CD14-positive monocyte (primary cell): ENCODE measurements at regions not wholly inside any gene's neighbourhood (a gene's known extent, or its start where the extent isn't known, plus 50 kb on each side); places are given as distances from the start of the nearest gene placed in this dataset.

Experiments used
- DNase-seq, 3 donors: peaks; one replicate each; pipeline ENCODE4 v3.0.0-alpha.2; 2011 to 2022
- H2AFZ ChIP-seq: 2 replicates; pipeline ENCODE4 v1.6.0; 2012; ENCODE audit warnings: mild to moderate bottlenecking, low read depth, low read length, inconsistent platforms; ENCODE audit not compliant: insufficient read depth, poor library complexity, severe bottlenecking
- H3K27ac ChIP-seq, 2 donors: 1 replicate in 1 of 2; 2 replicates in 1 of 2; pipeline ENCODE4 v1.5.1; 2012 to 2013; ENCODE audit warnings: low read length in 2 of 2, control low read depth in 1 of 2, inconsistent platforms in 1 of 2, low read depth in 1 of 2, mild to moderate bottlenecking in 1 of 2
- H3K27me3 ChIP-seq, 2 donors: one replicate each; pipeline versions ENCODE4 v1.6.0 to v1.6.1; 2011 to 2013; ENCODE audit warnings: low read length in 2 of 2; ENCODE audit not compliant: control insufficient read depth in 2 of 2, insufficient read depth in 2 of 2
- H3K36me3 ChIP-seq, 2 donors: replicated peaks in 1 of 2; 1 replicate in 1 of 2; 2 replicates in 1 of 2; pipeline versions ENCODE4 v1.5.1 to v1.6.1; 2012 to 2013; ENCODE audit warnings: low read length in 2 of 2, control low read depth in 1 of 2, inconsistent platforms in 1 of 2, mild to moderate bottlenecking in 1 of 2; ENCODE audit not compliant: insufficient read depth in 2 of 2, control insufficient read depth in 1 of 2
- H3K4me1 ChIP-seq, 2 donors: 1 replicate in 1 of 2; 2 replicates in 1 of 2; pipeline versions ENCODE4 v1.5.1 to v1.6.1; 2012 to 2013; ENCODE audit warnings: low read length in 2 of 2, control low read depth in 1 of 2, inconsistent platforms in 1 of 2, mild to moderate bottlenecking in 1 of 2, moderate library complexity in 1 of 2; ENCODE audit not compliant: insufficient read depth in 2 of 2, control insufficient read depth in 1 of 2
- H3K4me2 ChIP-seq: replicated peaks from 2 replicates; pipeline ENCODE3; 2012; ENCODE audit warnings: low read length, moderate library complexity, mild to moderate bottlenecking; ENCODE audit not compliant: poor library complexity, severe bottlenecking; ENCODE audit errors: extremely low read depth
- H3K4me3 ChIP-seq, 3 experiments: fragments of 200-600 bp in 1 of 3; sonication (generic) in 1 of 3; replicated peaks in 1 of 3; 1 replicate in 2 of 3; 2 replicates in 1 of 3; pipeline ENCODE4 v1.5.1; 2011 to 2013; ENCODE audit warnings: low read length in 3 of 3, mild to moderate bottlenecking in 3 of 3, control low read depth in 2 of 3, low read depth in 2 of 3, inconsistent platforms in 1 of 3, moderate library complexity in 1 of 3
- H3K79me2 ChIP-seq: 2 replicates; pipeline ENCODE4 v1.6.0; 2012; ENCODE audit warnings: mild to moderate bottlenecking, control low read depth, inconsistent platforms, low read length, moderate library complexity; ENCODE audit not compliant: insufficient read depth
- H3K9ac ChIP-seq: 2 replicates; pipeline ENCODE4 v1.6.0; 2017; ENCODE audit warnings: low read length, mild to moderate bottlenecking; ENCODE audit not compliant: insufficient read depth, poor library complexity, severe bottlenecking
- H3K9me3 ChIP-seq, 2 donors: replicated peaks in 1 of 2; 1 replicate in 1 of 2; 2 replicates in 1 of 2; pipeline versions ENCODE4 v1.5.1 to v1.6.1; 2012 to 2013; ENCODE audit warnings: low read length in 2 of 2, control low read depth in 1 of 2; ENCODE audit not compliant: control insufficient read depth in 1 of 2, insufficient read depth in 1 of 2
- H4K20me1 ChIP-seq: 2 replicates; pipeline ENCODE4 v1.6.0; 2012; ENCODE audit warnings: mild to moderate bottlenecking, low read length, control low read depth, moderate library complexity; ENCODE audit not compliant: insufficient read depth
- H3K27ac Mint-ChIP-seq, 7 donors: one replicate each; pipeline ENCODE4 v1.8.0; 2020; ENCODE audit warnings: mild to moderate bottlenecking in 7 of 7, mixed read lengths in 7 of 7, moderate library complexity in 6 of 7, inconsistent platforms in 2 of 7
- H3K27me3 Mint-ChIP-seq, 3 donors: one replicate each; pipeline ENCODE4 v1.8.0; 2021 to 2022; ENCODE audit warnings: low read depth in 3 of 3, mild to moderate bottlenecking in 3 of 3, mixed read lengths in 3 of 3, moderate library complexity in 3 of 3, inconsistent platforms in 1 of 3
- H3K36me3 Mint-ChIP-seq, 2 donors: one replicate each; pipeline ENCODE4 v1.8.0; 2020; ENCODE audit warnings: mixed read lengths in 2 of 2, inconsistent platforms in 1 of 2, mild to moderate bottlenecking in 1 of 2
- H3K4me1 Mint-ChIP-seq: one replicate; pipeline ENCODE4 v1.8.0; 2020; ENCODE audit warnings: mild to moderate bottlenecking, mixed read lengths
- H3K4me3 Mint-ChIP-seq, 2 donors: one replicate each; pipeline ENCODE4 v1.8.0; 2020; ENCODE audit warnings: mild to moderate bottlenecking in 2 of 2, mixed read lengths in 2 of 2, moderate library complexity in 1 of 2
- H3K9me3 Mint-ChIP-seq, 7 donors: one replicate each; pipeline ENCODE4 v1.8.0; 2020 to 2022; ENCODE audit warnings: mixed read lengths in 7 of 7, mild to moderate bottlenecking in 6 of 7, moderate library complexity in 6 of 7, inconsistent platforms in 2 of 7
- CTCF ChIP-seq: fragments of 200-600 bp; IDR thresholded peaks from one replicate; pipeline ENCODE4 v1.8.0; 2022; ENCODE audit warnings: antibody characterized with exemption, mild to moderate bottlenecking
- whole genome bisulfite sequencing: methylation state at CpG from one replicate; pipeline ENCODE4 v1.1.5; 2013; ENCODE audit warnings: missing lambda C conversion rate; ENCODE audit not compliant: insufficient coverage; 5-methylcytosine and 5-hydroxymethylcytosine counted together
- intact Hi-C, 2 donors: fragments of 100-400 bp; cut with micrococcal nuclease; formaldehyde crosslinking; loops; one replicate each; pipeline versions ENCODE4 v1.15.0 to v1.15.1; 2023

GRCh38 chrY:14256817-14257168 is 200.8 kb downstream of the VCY1B start:
- peaks cover 0 to 4% (median 0%) of the 10 kb centered on the region in 7 donors for H3K9me3 Mint-ChIP-seq
- H3K4me3 Mint-ChIP-seq = peak overlapping the region in 1 of 2 donors; percentile 62
- Histone ChIP-seq H3K9me3 (no peaks in the 10 kb centered on the region), H3K4me3 (no peak overlapping the region), H4K20me1 (no peaks in the 10 kb centered on the region), H3K36me3 (no peaks in the 10 kb centered on the region), H3K9ac (no peak overlapping the region), H3K27me3 (no peaks in the 10 kb centered on the region), H3K4me2 (no peak overlapping the region), H2AFZ (no peak overlapping the region), H3K79me2 (no peaks in the 10 kb centered on the region), H3K4me1 (peaks cover 0 to 2% of the 10 kb centered on the region in 2 donors), H3K27ac (no peak overlapping the region)
- DNase-seq = no peak
- peaks cover 3% of the 10 kb centered on the region for H3K4me1 Mint-ChIP-seq
- no peak overlapping the region for H3K27ac Mint-ChIP-seq
- WGBS = no CpG with 5 or more reads among the region's 1 CpG
- intact Hi-C loops = no loop called here
- peaks cover 0 to 10% (median 0%) of the 10 kb centered on the region in 3 donors for H3K27me3 Mint-ChIP-seq
- no peak for TF ChIP-seq CTCF
- no peaks in the 10 kb centered on the region for H3K36me3 Mint-ChIP-seq

GRCh38 chrY:14277029-14277428 is 221.0 kb downstream of the VCY1B start:
- no peak overlapping the region for H3K27ac Mint-ChIP-seq
- no peaks in the 10 kb centered on the region for H3K79me2 ChIP-seq
- peaks cover 0 to 8% (median 0%) of the 10 kb centered on the region in 7 donors for H3K9me3 Mint-ChIP-seq
- H3K27me3 Mint-ChIP-seq = peaks cover 0 to 2% (median 0%) of the 10 kb centered on the region in 3 donors
- peaks cover 0 to under 1% of the 10 kb centered on the region in 2 donors for H3K9me3 ChIP-seq
- H3K36me3 Mint-ChIP-seq = no peaks in the 10 kb centered on the region
- no peaks in the 10 kb centered on the region for H4K20me1 ChIP-seq
- no peak for DNase-seq
- H3K4me1 ChIP-seq = no peaks in the 10 kb centered on the region
- H3K4me3 Mint-ChIP-seq = no peak overlapping the region
- H3K9ac ChIP-seq = no peak overlapping the region
- no peak overlapping the region for H3K27ac ChIP-seq
- H2AFZ ChIP-seq = no peak overlapping the region
- H3K27me3 ChIP-seq = no peaks in the 10 kb centered on the region
- no peak overlapping the region for H3K4me3 ChIP-seq
- no peak for TF ChIP-seq CTCF
- intact Hi-C loops = no loop called here
- H3K4me2 ChIP-seq = no peak overlapping the region
- no peaks in the 10 kb centered on the region for H3K4me1 Mint-ChIP-seq
- H3K36me3 ChIP-seq = no peaks in the 10 kb centered on the region
